ENCODE measurements at regions not wholly inside any gene's neighbourhood (a gene's known extent, or its start where the extent isn't known, plus 50 kb on each side); places are given as distances from the start of the nearest gene placed in this dataset.

DNA sequence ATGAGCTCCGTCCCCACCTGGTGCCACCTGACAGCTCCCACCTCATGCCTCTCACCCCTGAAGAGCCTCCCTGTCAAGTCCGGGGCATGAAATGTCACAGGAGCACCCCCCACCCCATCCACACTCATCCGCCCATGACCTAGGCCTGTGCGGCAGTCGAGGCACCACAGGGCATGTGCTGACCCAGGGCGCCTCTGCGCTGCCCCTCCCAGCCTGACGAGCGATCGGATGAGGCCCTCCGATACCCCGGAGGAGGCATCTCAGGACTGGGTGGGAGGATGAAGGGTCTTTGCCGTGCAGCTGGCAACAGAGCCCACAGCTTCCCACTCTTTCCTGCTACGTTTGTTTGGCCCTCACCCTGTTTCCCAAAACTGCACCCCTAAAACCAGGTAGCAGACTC lies 184.4 kb upstream of the TCERG1L start:
- no peak overlapping the region for H3K4me3 ChIP-seq
- no peaks in the 10 kb centered on the region for H3K27me3 ChIP-seq
- H3K27ac ChIP-seq: no peak overlapping the region
- TF ChIP-seq, protein P1, sequence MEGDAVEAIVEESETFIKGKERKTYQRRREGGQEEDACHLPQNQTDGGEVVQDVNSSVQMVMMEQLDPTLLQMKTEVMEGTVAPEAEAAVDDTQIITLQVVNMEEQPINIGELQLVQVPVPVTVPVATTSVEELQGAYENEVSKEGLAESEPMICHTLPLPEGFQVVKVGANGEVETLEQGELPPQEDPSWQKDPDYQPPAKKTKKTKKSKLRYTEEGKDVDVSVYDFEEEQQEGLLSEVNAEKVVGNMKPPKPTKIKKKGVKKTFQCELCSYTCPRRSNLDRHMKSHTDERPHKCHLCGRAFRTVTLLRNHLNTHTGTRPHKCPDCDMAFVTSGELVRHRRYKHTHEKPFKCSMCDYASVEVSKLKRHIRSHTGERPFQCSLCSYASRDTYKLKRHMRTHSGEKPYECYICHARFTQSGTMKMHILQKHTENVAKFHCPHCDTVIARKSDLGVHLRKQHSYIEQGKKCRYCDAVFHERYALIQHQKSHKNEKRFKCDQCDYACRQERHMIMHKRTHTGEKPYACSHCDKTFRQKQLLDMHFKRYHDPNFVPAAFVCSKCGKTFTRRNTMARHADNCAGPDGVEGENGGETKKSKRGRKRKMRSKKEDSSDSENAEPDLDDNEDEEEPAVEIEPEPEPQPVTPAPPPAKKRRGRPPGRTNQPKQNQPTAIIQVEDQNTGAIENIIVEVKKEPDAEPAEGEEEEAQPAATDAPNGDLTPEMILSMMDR (IDR thresholded peaks at IDR 0.05): no peak
- WGBS, 2 donors: 86 to 88% methylated on average over 14 of the region's 14 CpGs
- H3K9me3 ChIP-seq: peaks cover 0 to 1% (median 0%) of the 10 kb centered on the region in 11 donors
- ATAC-seq (peak in 1 of 8 donors; percentile 55), DNase-seq (no peak)
- H3K4me1 ChIP-seq: no peaks in the 10 kb centered on the region
- no peaks in the 10 kb centered on the region for H3K36me3 ChIP-seq
- intact Hi-C loops (cut with DNase I): no loop called here

DNA sequence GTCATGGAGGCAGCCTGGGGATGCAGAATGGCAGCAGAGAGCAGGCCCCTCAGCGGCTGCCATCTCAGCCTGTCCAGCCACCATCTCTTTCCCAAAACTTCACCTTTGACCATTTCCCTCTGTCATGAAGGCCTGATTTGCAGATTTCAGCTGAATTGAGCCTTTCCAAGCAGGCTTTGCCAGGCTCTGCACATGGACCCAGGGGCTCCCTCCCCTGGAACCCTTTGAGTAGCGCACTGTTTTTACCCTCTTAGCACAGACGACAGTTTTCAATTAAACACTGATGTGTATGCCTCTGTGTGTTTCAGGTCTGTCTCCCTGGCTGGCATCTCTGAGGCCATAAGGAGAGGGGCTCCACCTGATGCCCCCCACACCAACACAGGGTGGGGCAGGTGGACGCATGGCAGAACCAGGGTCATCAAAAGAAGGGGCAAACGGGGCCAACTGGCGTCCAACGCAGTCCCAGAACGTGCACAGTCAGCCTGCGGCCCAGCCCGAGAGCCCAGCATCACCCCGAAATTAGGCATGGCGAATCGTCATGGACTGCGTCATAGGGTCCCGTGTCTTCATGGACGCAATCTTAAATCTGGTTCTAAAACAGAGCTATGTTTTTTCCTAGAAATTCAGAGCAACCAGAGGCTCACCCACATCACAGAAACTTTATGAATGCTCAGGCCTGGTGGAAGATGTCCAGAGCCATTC lies 185.0 kb upstream of the TCERG1L start:
- WGBS, 2 donors: 87 to 88% methylated on average over 16 of the region's 16 CpGs

DNA sequence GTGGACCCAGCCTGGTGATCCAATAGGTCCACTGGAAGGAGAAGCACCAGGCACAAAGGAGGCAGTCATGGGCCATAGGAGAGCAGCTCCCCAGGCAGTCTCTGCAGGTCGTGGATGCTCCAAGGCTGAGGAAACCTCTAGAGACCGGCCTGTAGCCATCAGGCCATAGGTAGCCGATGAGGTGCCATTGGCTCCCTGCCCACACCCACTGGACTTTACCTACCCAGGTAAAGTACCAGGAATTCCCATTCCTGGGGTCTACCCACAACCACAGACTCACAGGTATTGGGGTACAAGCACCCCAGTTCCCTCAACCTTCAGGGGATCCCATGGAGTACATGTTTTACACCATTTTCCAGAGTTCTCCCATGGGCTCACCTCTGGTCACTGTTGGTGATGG lies 188.0 kb upstream of the TCERG1L start:
- no peaks in the 10 kb centered on the region for H3K4me1 ChIP-seq
- H3K36me3 ChIP-seq: no peaks in the 10 kb centered on the region
- intact Hi-C loops (cut with DNase I): no loop called here
- no peak for ATAC-seq
- no peak overlapping the region for H3K27ac ChIP-seq
- WGBS, 2 donors: 80 to 89% methylated on average over 3 of the region's 3 CpGs
- H3K27me3 ChIP-seq: no peaks in the 10 kb centered on the region
- TF ChIP-seq, protein P1 (IDR thresholded peaks at IDR 0.05): no peak
- no peak overlapping the region for H3K4me3 ChIP-seq
- DNase-seq: no peak
- peaks cover 0 to 34% (median 19%) of the 10 kb centered on the region in 11 donors for H3K9me3 ChIP-seq

More for the DNA sequence above, 185.0 kb upstream of the TCERG1L start:
- DNase-seq (no peak), ATAC-seq (no peak)
- intact Hi-C loops (cut with DNase I): no loop called here
- H3K9me3 ChIP-seq: peaks cover 0 to 3% (median 0%) of the 10 kb centered on the region in 11 donors
- H3K27ac ChIP-seq: no peak overlapping the region
- H3K4me3 ChIP-seq: no peak overlapping the region
- H3K27me3 ChIP-seq: no peaks in the 10 kb centered on the region
- H3K4me1 ChIP-seq: no peaks in the 10 kb centered on the region
- TF ChIP-seq, protein P1 (IDR thresholded peaks at IDR 0.05): no peak
- no peaks in the 10 kb centered on the region for H3K36me3 ChIP-seq

DNA sequence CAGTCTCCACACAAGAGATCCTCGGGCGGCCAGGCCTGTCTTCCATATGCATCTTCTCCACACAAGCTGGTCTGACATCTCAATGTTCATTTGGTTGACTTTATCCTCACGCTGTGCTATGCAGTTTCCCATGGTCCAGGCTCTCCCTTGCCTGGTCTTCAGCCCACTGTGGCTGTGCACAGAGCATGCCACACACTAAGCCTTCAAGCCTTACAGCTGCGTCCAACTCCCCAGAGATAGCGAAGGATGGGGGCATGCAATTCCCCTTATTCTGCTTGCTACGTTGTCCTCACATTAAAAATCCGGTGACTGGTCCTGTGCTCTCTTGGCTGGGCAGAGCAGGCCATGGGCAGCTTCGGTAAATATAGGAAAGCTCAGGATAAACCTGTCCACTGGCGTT lies 188.7 kb upstream of the TCERG1L start:
- no peaks in the 10 kb centered on the region for H3K27me3 ChIP-seq
- no peaks in the 10 kb centered on the region for H3K36me3 ChIP-seq
- ATAC-seq (no peak), DNase-seq (no peak)
- 84 to 87% methylated on average over 9 of the region's 9 CpGs for WGBS, 2 donors
- H3K9me3 ChIP-seq: peaks cover 0 to 40% (median 22%) of the 10 kb centered on the region in 11 donors
- H3K27ac ChIP-seq: no peak overlapping the region
- TF ChIP-seq, protein P1 (IDR thresholded peaks at IDR 0.05): no peak
- no peak overlapping the region for H3K4me3 ChIP-seq
- intact Hi-C loops (cut with DNase I): no loop called here
- no peaks in the 10 kb centered on the region for H3K4me1 ChIP-seq

Measured in heart right ventricle (tissue), 16 donors.